SIG-M5 treated with dmso at 0.1 percent for 504 hours (cell line): ENCODE measurements at regions not wholly inside any gene's neighbourhood (a gene's known extent, or its start where the extent isn't known, plus 50 kb on each side); places are given as distances from the start of the nearest gene placed in this dataset.
"Not testable (repeated sequence)": the region's sequence is repeated elsewhere in the genome, so short reads cannot be mapped to it uniquely, and the experiment has no call there.

Experiments used
- DNase-seq: peaks from one replicate; lab custom pipeline; 2025; ENCODE audit not compliant: unreplicated experiment; lab: John Stamatoyannopoulos, UW

DNA sequence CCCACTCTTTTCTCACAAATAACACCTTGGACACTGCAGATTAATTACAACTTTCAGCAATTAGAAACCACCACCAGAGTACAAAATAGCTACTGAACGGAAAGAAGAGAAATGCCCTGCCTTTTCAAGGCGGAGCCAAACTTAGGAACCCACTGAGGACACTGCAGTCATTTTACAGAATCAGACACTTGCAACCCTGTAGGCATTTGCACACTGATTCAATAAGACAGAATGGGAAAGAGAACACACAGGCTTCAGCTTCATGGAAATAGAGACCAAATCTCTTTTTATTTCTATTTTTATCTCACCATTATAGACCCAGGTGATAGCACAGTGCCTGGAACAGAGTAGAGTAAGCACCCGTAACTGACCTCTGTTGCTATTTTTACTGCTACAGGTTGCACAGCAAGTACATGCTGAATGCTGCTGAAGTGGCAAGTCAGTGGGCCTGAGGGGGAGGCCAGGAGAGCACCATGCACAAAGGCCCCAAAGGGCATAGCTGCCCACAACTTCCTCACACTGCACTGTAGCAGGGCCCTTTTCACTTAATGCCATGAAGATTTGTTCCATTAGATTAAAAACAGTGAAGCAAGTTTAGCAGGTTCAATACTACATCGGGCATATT is 50.7 kb upstream of the EDARADD start:
- no peak for DNase-seq

DNA sequence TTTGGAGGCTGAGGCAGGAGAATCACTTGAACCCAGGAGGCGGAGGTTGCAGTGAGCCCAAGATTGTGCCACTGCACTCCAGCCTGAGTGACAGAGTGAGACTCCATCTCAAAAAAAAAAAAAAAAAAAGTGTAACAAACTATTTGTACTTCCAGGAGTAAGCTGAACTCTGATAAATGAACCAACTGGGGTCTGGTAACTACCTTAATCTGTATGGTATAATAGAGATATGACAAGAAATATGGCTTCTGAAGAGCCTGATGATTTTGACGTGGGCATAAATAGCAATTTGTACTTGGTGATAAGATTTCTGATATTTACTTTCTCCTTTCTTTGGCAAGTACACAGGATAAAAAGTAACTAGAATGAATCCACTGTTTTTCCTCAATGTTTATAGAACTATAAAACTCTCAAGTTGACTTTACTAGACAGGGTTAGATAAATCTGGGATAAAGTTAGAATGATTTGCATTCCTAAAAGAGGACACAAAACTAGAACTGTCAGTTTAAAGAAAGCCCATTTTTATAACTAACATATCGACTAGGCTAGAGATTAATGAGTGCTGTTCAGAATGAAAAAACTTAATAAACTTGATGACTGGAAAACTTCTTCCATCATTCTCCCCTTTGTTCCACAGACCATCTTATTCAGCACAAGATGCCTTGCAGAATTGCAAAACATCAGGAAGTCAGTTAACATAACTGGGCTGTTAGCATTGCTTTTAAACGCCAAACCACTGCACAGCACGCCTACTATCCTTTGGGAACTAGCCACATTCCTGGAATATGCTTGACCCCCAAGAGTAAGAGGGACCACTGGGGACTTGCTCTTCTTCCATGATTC is 51.5 kb upstream of the EDARADD start:
- DNase-seq: no peak

- no peak for DNase-seq
Observed at GRCh38 chr1:236341298-236341697, 52.8 kb upstream of the EDARADD start.

- DNase-seq: no peak
Observed at GRCh38 chr1:236338096-236338495, 56.0 kb upstream of the EDARADD start.

- no peak for DNase-seq
Observed at GRCh38 chr1:236336084-236336483, 54.3 kb upstream of the ERO1B start.

- DNase-seq: not testable (repeated sequence)
Observed at GRCh38 chr1:236335633-236336032, 53.9 kb upstream of the ERO1B start.

DNA sequence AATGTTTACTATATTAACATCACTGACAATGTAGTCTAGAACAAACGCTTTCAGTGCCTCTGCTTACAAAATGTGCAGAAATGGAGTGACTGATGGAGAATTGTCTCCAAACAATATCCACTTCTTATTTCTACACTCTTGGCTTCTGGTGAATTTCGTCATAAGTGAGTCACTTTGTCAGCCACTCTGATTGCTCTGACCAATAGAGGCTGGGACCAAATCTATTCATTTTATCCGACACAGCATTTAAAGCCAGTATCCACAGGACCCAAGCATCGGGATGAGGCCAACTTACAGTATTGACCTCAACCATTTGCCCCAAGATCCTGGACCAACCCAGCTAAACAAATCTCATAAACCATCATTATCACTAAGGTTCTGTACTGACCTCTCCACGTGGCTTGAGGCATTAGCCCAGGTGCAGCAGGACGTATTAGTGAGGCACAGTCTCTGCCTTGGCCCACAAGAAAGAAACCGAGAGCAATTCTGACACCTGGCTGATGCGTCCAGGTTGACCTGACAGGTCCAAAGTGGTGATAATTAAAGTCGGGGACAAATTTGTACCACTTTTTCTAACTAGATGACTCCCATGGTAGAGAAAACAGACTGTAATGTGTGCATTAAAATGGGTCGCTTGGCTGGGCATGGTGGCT is 53.3 kb upstream of the ERO1B start:
- DNase-seq: peak; percentile 28

- DNase-seq: no peak
Observed at GRCh38 chr1:236332092-236332758, 50.5 kb upstream of the ERO1B start.
